ENCODE measurements at regions not wholly inside any gene's neighbourhood (a gene's known extent, or its start where the extent isn't known, plus 50 kb on each side); places are given as distances from the start of the nearest gene placed in this dataset.

DNA sequence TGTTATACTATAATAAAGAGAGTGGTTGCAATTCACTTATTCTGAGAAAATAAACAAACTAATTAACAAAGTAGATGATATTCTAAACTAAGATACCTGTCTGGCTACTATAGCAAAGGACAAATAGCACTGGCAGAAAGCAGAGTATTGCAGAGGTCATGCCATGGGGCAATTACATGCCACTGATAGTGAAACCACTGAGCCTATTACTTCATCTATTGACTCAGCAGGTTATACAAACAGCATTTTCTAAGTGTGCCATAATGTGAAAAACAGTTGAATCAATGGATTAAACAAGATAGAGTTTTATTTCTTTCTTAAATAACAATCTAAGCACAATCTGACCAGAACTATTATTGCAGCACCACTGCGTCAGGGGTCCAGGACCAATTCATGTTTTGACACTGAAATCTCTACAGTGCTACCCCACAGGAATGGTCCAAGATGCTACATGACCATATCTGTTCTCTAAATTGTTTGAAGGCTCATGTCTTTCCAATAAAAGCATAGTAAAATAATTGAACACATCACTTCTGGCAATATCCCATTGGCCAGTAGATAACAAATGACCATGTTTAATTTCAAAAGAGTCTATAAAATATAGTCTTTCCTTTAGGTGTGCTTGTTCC, 389.5 kb upstream of the GRID2 start:
- Mint-ChIP-seq H3K4me1 (ENCODE audit: low read depth) (no peaks in the 10 kb centered on the region), H3K4me3 (no peak overlapping the region), H3K36me3 (ENCODE audit: low read depth) (no peaks in the 10 kb centered on the region), H3K27ac (no peak overlapping the region), H3K9me3 (peaks cover 6% of the 10 kb centered on the region), H3K27me3 (no peaks in the 10 kb centered on the region)
- TF ChIP-seq, protein P1, sequence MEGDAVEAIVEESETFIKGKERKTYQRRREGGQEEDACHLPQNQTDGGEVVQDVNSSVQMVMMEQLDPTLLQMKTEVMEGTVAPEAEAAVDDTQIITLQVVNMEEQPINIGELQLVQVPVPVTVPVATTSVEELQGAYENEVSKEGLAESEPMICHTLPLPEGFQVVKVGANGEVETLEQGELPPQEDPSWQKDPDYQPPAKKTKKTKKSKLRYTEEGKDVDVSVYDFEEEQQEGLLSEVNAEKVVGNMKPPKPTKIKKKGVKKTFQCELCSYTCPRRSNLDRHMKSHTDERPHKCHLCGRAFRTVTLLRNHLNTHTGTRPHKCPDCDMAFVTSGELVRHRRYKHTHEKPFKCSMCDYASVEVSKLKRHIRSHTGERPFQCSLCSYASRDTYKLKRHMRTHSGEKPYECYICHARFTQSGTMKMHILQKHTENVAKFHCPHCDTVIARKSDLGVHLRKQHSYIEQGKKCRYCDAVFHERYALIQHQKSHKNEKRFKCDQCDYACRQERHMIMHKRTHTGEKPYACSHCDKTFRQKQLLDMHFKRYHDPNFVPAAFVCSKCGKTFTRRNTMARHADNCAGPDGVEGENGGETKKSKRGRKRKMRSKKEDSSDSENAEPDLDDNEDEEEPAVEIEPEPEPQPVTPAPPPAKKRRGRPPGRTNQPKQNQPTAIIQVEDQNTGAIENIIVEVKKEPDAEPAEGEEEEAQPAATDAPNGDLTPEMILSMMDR (IDR thresholded peaks at IDR 0.05) = no peak
- DNase-seq (no peak), ATAC-seq (no peak)
- intact Hi-C loops (cut with micrococcal nuclease) = no loop called here
- CTCF ChIA-PET = no interaction called here
- POLR2A ChIA-PET = no interaction called here

DNA sequence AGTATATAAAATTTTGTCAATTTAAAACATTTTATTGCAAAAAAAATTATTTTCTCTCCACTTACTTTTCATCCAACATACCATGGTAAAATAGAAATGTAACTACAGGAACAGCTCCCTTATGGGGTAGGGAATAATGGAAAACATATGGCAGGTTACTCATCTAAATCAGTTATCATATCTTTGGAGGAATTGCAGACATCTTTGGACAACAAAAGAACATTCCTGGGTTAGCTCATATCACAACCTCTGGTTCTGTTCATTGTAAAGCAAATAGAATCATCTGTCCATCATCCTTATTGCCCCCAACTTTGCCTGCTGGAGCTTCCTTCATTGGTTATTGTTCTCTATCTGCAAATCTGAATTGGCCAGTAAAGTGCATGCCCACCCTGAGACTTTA, 387.5 kb upstream of the GRID2 start:
- DNase-seq = no peak
- ChIA-PET POLR2A (no interaction called here), CTCF (no interaction called here)
- H3K9me3 Mint-ChIP-seq = peaks cover 8% of the 10 kb centered on the region
- no peak overlapping the region for H3K27ac Mint-ChIP-seq
- H3K27me3 Mint-ChIP-seq = no peaks in the 10 kb centered on the region
- intact Hi-C loops (cut with micrococcal nuclease) = no loop called here
- no peaks in the 10 kb centered on the region for H3K4me1 Mint-ChIP-seq (ENCODE audit: low read depth)
- TF ChIP-seq, protein P1 (IDR thresholded peaks at IDR 0.05) = no peak
- ATAC-seq = no peak
- no peak overlapping the region for H3K4me3 Mint-ChIP-seq
- H3K36me3 Mint-ChIP-seq (ENCODE audit: low read depth) = no peaks in the 10 kb centered on the region

DNA sequence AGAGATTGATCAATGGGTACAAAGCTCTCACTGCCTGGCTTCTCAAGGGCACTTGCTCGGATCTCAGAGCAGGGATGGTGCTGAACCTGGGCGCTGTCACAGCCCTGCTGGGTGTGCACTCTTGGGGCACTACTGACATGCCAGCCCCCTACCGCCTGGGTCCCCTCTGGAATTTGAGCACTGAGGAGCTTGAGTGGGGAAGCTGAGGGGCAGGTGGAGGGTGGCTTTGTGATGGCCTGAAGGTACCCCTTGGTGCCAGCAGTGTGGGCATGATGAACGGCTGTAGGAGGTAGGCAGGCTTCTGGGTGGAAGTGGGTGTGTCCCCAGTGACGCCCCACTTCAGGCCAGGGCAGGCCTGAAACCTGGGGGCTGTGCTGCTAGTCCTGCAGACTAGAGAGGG, 379.1 kb upstream of the GRID2 start:
- no peaks in the 10 kb centered on the region for H3K27me3 Mint-ChIP-seq
- ATAC-seq (no peak), DNase-seq (no peak)
- ChIA-PET CTCF (no interaction called here), POLR2A (no interaction called here)
- intact Hi-C loops (cut with micrococcal nuclease) = no loop called here
- H3K4me1 Mint-ChIP-seq (ENCODE audit: low read depth) = no peaks in the 10 kb centered on the region
- H3K36me3 Mint-ChIP-seq (ENCODE audit: low read depth) = no peaks in the 10 kb centered on the region
- no peak overlapping the region for H3K27ac Mint-ChIP-seq
- H3K9me3 Mint-ChIP-seq = peaks cover 7% of the 10 kb centered on the region
- H3K4me3 Mint-ChIP-seq = no peak overlapping the region
- TF ChIP-seq, protein P1 (IDR thresholded peaks at IDR 0.05) = no peak

DNA sequence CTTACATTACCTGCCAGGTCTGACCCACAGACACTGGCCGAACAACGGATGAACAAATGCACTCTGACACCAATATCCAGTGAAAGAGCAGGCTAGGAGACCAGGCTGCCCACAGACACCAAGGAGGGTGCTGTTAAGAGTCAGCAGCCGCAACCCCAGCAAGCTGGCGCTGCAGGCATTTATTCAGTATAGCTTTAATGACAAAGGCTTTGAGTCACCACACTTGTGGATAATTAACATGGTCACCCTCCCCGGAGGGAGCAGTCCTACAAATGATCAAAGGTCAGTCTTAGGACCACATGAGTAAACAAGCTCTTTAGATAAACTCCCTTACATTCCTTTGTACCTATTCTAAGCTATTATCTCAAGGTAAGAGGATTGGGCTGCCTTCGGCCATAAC, 368.5 kb upstream of the GRID2 start:
- intact Hi-C loops (cut with micrococcal nuclease) = no loop called here
- Mint-ChIP-seq H3K27ac (no peak overlapping the region), H3K4me3 (no peak overlapping the region), H3K9me3 (peaks cover 4% of the 10 kb centered on the region), H3K36me3 (ENCODE audit: low read depth) (no peaks in the 10 kb centered on the region), H3K4me1 (ENCODE audit: low read depth) (no peaks in the 10 kb centered on the region), H3K27me3 (no peaks in the 10 kb centered on the region)
- DNase-seq = no peak
- ChIA-PET CTCF (no interaction called here), POLR2A (no interaction called here)
- ATAC-seq = no peak
- TF ChIP-seq, protein P1 (IDR thresholded peaks at IDR 0.05) = no peak

DNA sequence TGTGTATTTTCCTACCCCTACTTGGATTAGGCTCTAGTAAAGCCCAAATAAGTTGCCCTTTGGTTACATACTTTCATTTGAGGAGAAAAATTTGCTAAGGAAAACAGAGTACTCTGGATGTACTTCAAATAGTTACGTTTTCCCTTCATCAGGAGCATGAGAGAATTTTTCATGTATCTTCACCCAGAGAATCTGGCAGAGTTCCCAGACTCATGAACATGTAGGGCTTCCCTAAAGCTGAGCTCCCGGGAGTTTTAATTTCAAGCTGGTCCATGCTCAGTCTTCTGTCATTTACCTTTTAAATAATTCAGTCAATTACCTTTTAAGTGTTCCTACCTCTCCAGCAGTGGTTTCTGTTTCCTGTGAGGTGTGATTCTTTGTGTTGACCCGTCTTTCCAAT, 367.5 kb upstream of the GRID2 start:
- POLR2A ChIA-PET = no interaction called here
- intact Hi-C loops (cut with micrococcal nuclease) = no loop called here
- no peaks in the 10 kb centered on the region for H3K36me3 Mint-ChIP-seq (ENCODE audit: low read depth)
- no peak overlapping the region for H3K27ac Mint-ChIP-seq
- H3K9me3 Mint-ChIP-seq = peaks cover 6% of the 10 kb centered on the region
- H3K4me3 Mint-ChIP-seq = no peak overlapping the region
- TF ChIP-seq, protein P1 (IDR thresholded peaks at IDR 0.05) = no peak
- CTCF ChIA-PET = no interaction called here
- ATAC-seq = no peak
- DNase-seq = no peak
- no peaks in the 10 kb centered on the region for H3K4me1 Mint-ChIP-seq (ENCODE audit: low read depth)
- H3K27me3 Mint-ChIP-seq = no peaks in the 10 kb centered on the region
